B cell (primary cell): ENCODE measurements at regions not wholly inside any gene's neighbourhood (a gene's known extent, or its start where the extent isn't known, plus 50 kb on each side); places are given as distances from the start of the nearest gene placed in this dataset.

Experiments
- ATAC-seq: fragments of 200-7000 bp; cut with Tn5 transposase; one replicate; pipeline ENCODE4 v1.10.0; 2021; ENCODE audit warnings: low read depth, mild to moderate bottlenecking, moderate number of reproducible peaks, moderate library complexity
- CTCF ChIA-PET: fragments of 350-600 bp; sonication (Branson Sonifier 250); formaldehyde crosslinking; loops from one replicate; lab custom pipeline; 2021; ENCODE audit warnings: antibody characterized with exemption, inconsistent platforms; lab: Charles Lee
- POLR2A ChIA-PET: fragments of 350-600 bp; sonication (Branson Sonifier 250); formaldehyde crosslinking; loops from one replicate; lab custom pipeline; 2021; ENCODE audit warnings: antibody characterized with exemption; lab: Charles Lee
- DNase-seq: peaks from one replicate; pipeline ENCODE4 v3.0.0; 2013
- H2AFZ ChIP-seq: 2 replicates; pipeline ENCODE4 v1.6.1; 2012; ENCODE audit warnings: mild to moderate bottlenecking, low read depth, low read length; ENCODE audit not compliant: insufficient read depth, poor library complexity, severe bottlenecking
- H3K27ac ChIP-seq, 2 donors: 1 replicate in 1 of 2; 2 replicates in 1 of 2; pipeline ENCODE4 v1.5.1; 2012 to 2013; ENCODE audit warnings: low read length in 2 of 2, mild to moderate bottlenecking in 2 of 2, moderate library complexity in 1 of 2
- H3K27me3 ChIP-seq, 4 experiments: fragments of 200-600 bp in 1 of 4; sonication (generic) in 1 of 4; replicated peaks in 1 of 4; 1 replicate in 2 of 4; 2 replicates in 2 of 4; pipeline versions ENCODE4 v1.6.1 to v1.7.0; 2013 to 2016; ENCODE audit warnings: low read length in 3 of 4, mild to moderate bottlenecking in 2 of 4, mixed read lengths in 1 of 4, moderate library complexity in 1 of 4; ENCODE audit not compliant: insufficient read depth in 4 of 4, control insufficient read depth in 3 of 4; ENCODE audit errors: control extremely low read depth in 1 of 4
- H3K36me3 ChIP-seq, 2 experiments: replicated peaks in 1 of 2; 1 replicate in 1 of 2; 2 replicates in 1 of 2; pipeline versions ENCODE4 v1.6.1 to v1.7.1; 2013; ENCODE audit warnings: low read length in 1 of 2; ENCODE audit not compliant: insufficient read depth in 2 of 2, control insufficient read depth in 1 of 2; ENCODE audit errors: control extremely low read depth in 1 of 2, extremely low read depth in 1 of 2
- H3K4me1 ChIP-seq, 2 donors: fragments of 200-600 bp in 1 of 2; sonication (generic) in 1 of 2; 1 replicate in 1 of 2; 2 replicates in 1 of 2; pipeline versions ENCODE4 v1.5.1 to v1.6.1; 2013 to 2017; ENCODE audit warnings: low read length in 2 of 2; ENCODE audit not compliant: control insufficient read depth in 2 of 2, insufficient read depth in 2 of 2
- H3K4me2 ChIP-seq: replicated peaks from 2 replicates; pipeline ENCODE3; 2012; ENCODE audit warnings: mild to moderate bottlenecking, low read depth, low read length; ENCODE audit not compliant: poor library complexity, severe bottlenecking
- H3K4me3 ChIP-seq, 5 experiments: fragments of 200-600 bp in 1 of 5; sonication (generic) in 1 of 5; 1 replicate in 3 of 5; 2 replicates in 2 of 5; pipeline versions ENCODE4 v1.5.1 to v1.7.0; 2011 to 2016; ENCODE audit warnings: low read length in 4 of 5, mild to moderate bottlenecking in 4 of 5, low read depth in 2 of 5, control low read depth in 1 of 5, moderate library complexity in 1 of 5; ENCODE audit not compliant: insufficient read depth in 1 of 5; ENCODE audit errors: control extremely low read depth in 1 of 5, extremely low read depth in 1 of 5
- H3K79me2 ChIP-seq: fragments of 200-600 bp; sonication (generic); one replicate; pipeline ENCODE4 v1.6.0; 2016; ENCODE audit warnings: low read length; ENCODE audit not compliant: control insufficient read depth, insufficient read depth
- H3K9ac ChIP-seq: fragments of 200-600 bp; sonication (generic); 2 replicates; pipeline ENCODE4 v1.6.1; 2017; ENCODE audit warnings: mild to moderate bottlenecking, low read length, moderate library complexity
- H3K9me3 ChIP-seq, 3 donors: one replicate each; pipeline versions ENCODE4 v1.6.1 to v1.7.1; 2013; ENCODE audit warnings: low read length in 2 of 3; ENCODE audit not compliant: control insufficient read depth in 2 of 3, insufficient read depth in 1 of 3; ENCODE audit errors: control extremely low read depth in 1 of 3
- H4K20me1 ChIP-seq: 2 replicates; pipeline ENCODE4 v1.6.0; 2012; ENCODE audit warnings: mild to moderate bottlenecking, low read length; ENCODE audit not compliant: insufficient read depth, control insufficient read depth, poor library complexity, severe bottlenecking
- H3K27ac Mint-ChIP-seq: one replicate; pipeline ENCODE4 v1.8.0; 2021; ENCODE audit warnings: mixed read lengths
- H3K27me3 Mint-ChIP-seq: one replicate; pipeline ENCODE4 v1.8.0; 2021; ENCODE audit warnings: mixed read lengths
- H3K4me1 Mint-ChIP-seq: one replicate; pipeline ENCODE4 v1.8.0; 2021; ENCODE audit warnings: mixed read lengths
- H3K4me3 Mint-ChIP-seq: one replicate; pipeline ENCODE4 v1.8.0; 2021; ENCODE audit warnings: mixed read lengths
- H3K9me3 Mint-ChIP-seq: one replicate; pipeline ENCODE4 v1.8.0; 2022; ENCODE audit warnings: mixed read lengths; ENCODE audit not compliant: insufficient read depth
- EZH2 ChIP-seq: IDR thresholded peaks from 2 replicates; pipeline ENCODE4 v1.6.1; 2012; ENCODE audit warnings: borderline replicate concordance, low read depth, mild to moderate bottlenecking, moderate library complexity, low read length; ENCODE audit not compliant: insufficient read depth, poor library complexity, severe bottlenecking
- WGBS: methylation state at CpG from one replicate; pipeline ENCODE4 v1.1.5; 2013; ENCODE audit warnings: missing lambda C conversion rate; ENCODE audit not compliant: insufficient coverage; 5-methylcytosine and 5-hydroxymethylcytosine counted together
- intact Hi-C: fragments of 100-400 bp; cut with micrococcal nuclease; formaldehyde crosslinking; loops from one replicate; pipeline ENCODE4 v1.10.0; 2022
- TF ChIP-seq, protein P1 (sequence below): fragments of 200-600 bp; IDR thresholded peaks from one replicate; pipeline ENCODE4 v1.8.0; 2022; ENCODE audit warnings: antibody characterized with exemption, mild to moderate bottlenecking

DNA sequence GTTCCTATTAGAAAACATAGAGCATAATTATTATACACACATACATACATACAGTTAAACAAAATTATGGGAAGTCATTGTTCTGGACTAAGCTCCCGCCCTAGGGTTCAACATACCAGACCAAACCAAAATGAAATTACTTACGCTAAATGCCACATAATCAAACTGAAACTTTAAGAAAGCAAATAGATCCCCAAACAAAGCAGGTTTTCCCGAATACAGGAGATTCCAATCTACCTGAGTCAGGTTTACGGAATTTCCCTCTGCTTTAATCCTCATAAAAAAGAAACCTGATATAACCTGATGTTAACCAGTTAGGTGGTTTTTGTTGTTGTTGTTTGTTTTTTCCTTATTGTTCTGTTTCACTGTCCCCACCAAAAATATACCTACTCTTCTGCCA is 1886.9 kb downstream of the NCAM2 start:
- intact Hi-C loops: no loop called here
- ATAC-seq (no peak), DNase-seq (no peak)
- Mint-ChIP-seq H3K27ac (no peak overlapping the region), H3K4me3 (no peak overlapping the region), H3K9me3 (peaks cover 2% of the 10 kb centered on the region), H3K4me1 (no peaks in the 10 kb centered on the region), H3K27me3 (no peaks in the 10 kb centered on the region)
- Histone ChIP-seq H3K9ac (no peak overlapping the region), H2AFZ (no peak overlapping the region), H3K27me3 (no peaks in the 10 kb centered on the region), H3K36me3 (no peaks in the 10 kb centered on the region), H4K20me1 (no peaks in the 10 kb centered on the region), H3K4me2 (no peak overlapping the region), H3K4me1 (no peaks in the 10 kb centered on the region), H3K4me3 (no peak overlapping the region), H3K9me3 (no peaks in the 10 kb centered on the region), H3K27ac (no peak overlapping the region), H3K79me2 (no peaks in the 10 kb centered on the region)
- CTCF ChIA-PET: no interaction called here
- 92% methylated on average over 2 of the region's 4 CpGs for WGBS
- TF ChIP-seq EZH2: no peak
- TF ChIP-seq, protein P1, sequence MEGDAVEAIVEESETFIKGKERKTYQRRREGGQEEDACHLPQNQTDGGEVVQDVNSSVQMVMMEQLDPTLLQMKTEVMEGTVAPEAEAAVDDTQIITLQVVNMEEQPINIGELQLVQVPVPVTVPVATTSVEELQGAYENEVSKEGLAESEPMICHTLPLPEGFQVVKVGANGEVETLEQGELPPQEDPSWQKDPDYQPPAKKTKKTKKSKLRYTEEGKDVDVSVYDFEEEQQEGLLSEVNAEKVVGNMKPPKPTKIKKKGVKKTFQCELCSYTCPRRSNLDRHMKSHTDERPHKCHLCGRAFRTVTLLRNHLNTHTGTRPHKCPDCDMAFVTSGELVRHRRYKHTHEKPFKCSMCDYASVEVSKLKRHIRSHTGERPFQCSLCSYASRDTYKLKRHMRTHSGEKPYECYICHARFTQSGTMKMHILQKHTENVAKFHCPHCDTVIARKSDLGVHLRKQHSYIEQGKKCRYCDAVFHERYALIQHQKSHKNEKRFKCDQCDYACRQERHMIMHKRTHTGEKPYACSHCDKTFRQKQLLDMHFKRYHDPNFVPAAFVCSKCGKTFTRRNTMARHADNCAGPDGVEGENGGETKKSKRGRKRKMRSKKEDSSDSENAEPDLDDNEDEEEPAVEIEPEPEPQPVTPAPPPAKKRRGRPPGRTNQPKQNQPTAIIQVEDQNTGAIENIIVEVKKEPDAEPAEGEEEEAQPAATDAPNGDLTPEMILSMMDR: no peak
- POLR2A ChIA-PET: no interaction called here

DNA sequence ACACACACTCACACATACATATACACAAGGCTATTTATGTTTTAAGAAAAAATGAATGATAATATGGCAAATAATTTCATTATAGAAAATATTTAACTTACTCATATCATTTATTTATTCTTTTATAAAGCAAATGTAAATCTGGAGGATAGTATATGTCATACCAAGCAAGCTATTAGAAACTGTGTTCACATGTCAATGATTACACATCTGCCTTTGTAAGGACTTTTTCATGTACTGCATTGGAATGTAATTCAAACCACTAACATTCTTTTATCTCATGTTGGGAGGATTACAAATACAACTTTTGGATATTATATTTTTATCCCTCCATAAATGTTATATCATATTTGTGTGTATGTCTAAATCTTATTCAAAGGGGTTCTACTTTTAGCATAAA is 1887.4 kb downstream of the NCAM2 start:
- intact Hi-C loops: no loop called here
- no peak for DNase-seq
- H2AFZ ChIP-seq: no peak overlapping the region
- POLR2A ChIA-PET: no interaction called here
- H3K4me1 ChIP-seq: no peaks in the 10 kb centered on the region
- no peaks in the 10 kb centered on the region for H3K9me3 ChIP-seq
- no peak overlapping the region for H3K4me3 ChIP-seq
- no peaks in the 10 kb centered on the region for H3K27me3 Mint-ChIP-seq
- no peak overlapping the region for H3K27ac ChIP-seq
- no peaks in the 10 kb centered on the region for H3K27me3 ChIP-seq
- H3K79me2 ChIP-seq: no peaks in the 10 kb centered on the region
- no peak for ATAC-seq
- no peaks in the 10 kb centered on the region for H3K36me3 ChIP-seq
- H3K4me3 Mint-ChIP-seq: no peak overlapping the region
- peaks cover 2% of the 10 kb centered on the region for H3K9me3 Mint-ChIP-seq
- TF ChIP-seq EZH2: no peak
- TF ChIP-seq, protein P1: no peak
- H3K4me2 ChIP-seq: no peak overlapping the region
- H3K4me1 Mint-ChIP-seq: no peaks in the 10 kb centered on the region
- H4K20me1 ChIP-seq: no peaks in the 10 kb centered on the region
- CTCF ChIA-PET: no interaction called here
- H3K27ac Mint-ChIP-seq: no peak overlapping the region
- no peak overlapping the region for H3K9ac ChIP-seq
